T-helper 17 cell (primary cell): ENCODE measurements at regions not wholly inside any gene's neighbourhood (a gene's known extent, or its start where the extent isn't known, plus 50 kb on each side); places are given as distances from the start of the nearest gene placed in this dataset.
A peak's percentile ranks its signal among the peaks of the same experiment; 100 is the strongest.
"Not testable (repeated sequence)": the region's sequence is repeated elsewhere in the genome, so short reads cannot be mapped to it uniquely, and the experiment has no call there.

Source experiments
- ATAC-seq: fragments of 150-1000 bp; cut with Tn5 transposase; 2 replicates; pipeline ENCODE4 v1.10.0; 2021; ENCODE audit warnings: mild to moderate bottlenecking, moderate library complexity
- DNase-seq, 3 donors: peaks; one replicate each; pipeline versions ENCODE4 v3.0.0 to v3.0.0-alpha.2; 2020 to 2021
- H3K9me3 ChIP-seq: one replicate; pipeline ENCODE4 v1.7.0; 2013; ENCODE audit warnings: low read length, mild to moderate bottlenecking; ENCODE audit not compliant: control insufficient read depth, poor library complexity, severe bottlenecking
- H3K27ac Mint-ChIP-seq: one replicate; pipeline ENCODE4 v1.8.0; 2022; ENCODE audit warnings: mild to moderate bottlenecking, moderate library complexity, mixed read lengths
- H3K27me3 Mint-ChIP-seq: one replicate; pipeline ENCODE4 v1.8.0; 2022; ENCODE audit warnings: mixed read lengths
- H3K36me3 Mint-ChIP-seq: one replicate; pipeline ENCODE4 v1.8.0; 2022; ENCODE audit warnings: low read depth, mixed read lengths
- H3K4me1 Mint-ChIP-seq: one replicate; pipeline ENCODE4 v1.8.0; 2022; ENCODE audit warnings: mild to moderate bottlenecking, mixed read lengths
- H3K4me3 Mint-ChIP-seq: one replicate; pipeline ENCODE4 v1.8.0; 2022; ENCODE audit warnings: mild to moderate bottlenecking, moderate library complexity, mixed read lengths

- peak overlapping the region; percentile 67 for H3K27ac Mint-ChIP-seq
- H3K4me3 Mint-ChIP-seq, result no peak overlapping the region
- no peaks in the 10 kb centered on the region for H3K9me3 ChIP-seq
- no peak for DNase-seq
- peaks cover 15% of the 10 kb centered on the region for H3K27me3 Mint-ChIP-seq
- no peak for ATAC-seq
- no peaks in the 10 kb centered on the region for H3K36me3 Mint-ChIP-seq
- peaks cover 2% of the 10 kb centered on the region for H3K4me1 Mint-ChIP-seq
Observed at GRCh38 chr14:106346534-106347290, 820.3 kb downstream of the TMEM121 start.

- peaks cover 15% of the 10 kb centered on the region for H3K27me3 Mint-ChIP-seq
- ATAC-seq (no peak), DNase-seq (no peak)
- H3K9me3 ChIP-seq, result no peaks in the 10 kb centered on the region
- H3K4me1 Mint-ChIP-seq, result peaks cover 2% of the 10 kb centered on the region
- H3K36me3 Mint-ChIP-seq, result no peaks in the 10 kb centered on the region
- no peak overlapping the region for H3K4me3 Mint-ChIP-seq
- peak overlapping the region; percentile 67 for H3K27ac Mint-ChIP-seq
Observed at GRCh38 chr14:106347291-106347778, 821.0 kb downstream of the TMEM121 start.

GRCh38 chr14:106347890-106348755, 821.7 kb downstream of the TMEM121 start:
- H3K4me3 Mint-ChIP-seq, result no peak overlapping the region
- DNase-seq (no peak), ATAC-seq (no peak)
- peaks cover 15% of the 10 kb centered on the region for H3K27me3 Mint-ChIP-seq
- no peaks in the 10 kb centered on the region for H3K36me3 Mint-ChIP-seq
- H3K4me1 Mint-ChIP-seq, result peaks cover 2% of the 10 kb centered on the region
- no peaks in the 10 kb centered on the region for H3K9me3 ChIP-seq
- H3K27ac Mint-ChIP-seq, result no peak overlapping the region

- DNase-seq (peak in 1 of 3 donors; percentile 78), ATAC-seq (peak; percentile 72)
- not testable (repeated sequence) for H3K36me3 Mint-ChIP-seq, H3K27ac Mint-ChIP-seq, H3K4me1 Mint-ChIP-seq, H3K9me3 ChIP-seq, H3K4me3 Mint-ChIP-seq
- peaks cover 15% of the 10 kb centered on the region for H3K27me3 Mint-ChIP-seq
Observed at GRCh38 chr14:106348873-106349540, 822.6 kb downstream of the TMEM121 start.

GRCh38 chr14:106349678-106350457, 823.5 kb downstream of the TMEM121 start:
- not testable (repeated sequence) for H3K4me3 Mint-ChIP-seq, ATAC-seq, H3K9me3 ChIP-seq, DNase-seq, H3K36me3 Mint-ChIP-seq, H3K4me1 Mint-ChIP-seq, H3K27ac Mint-ChIP-seq
- H3K27me3 Mint-ChIP-seq, result peaks cover 15% of the 10 kb centered on the region

- not testable (repeated sequence) for H3K4me1 Mint-ChIP-seq, ATAC-seq, H3K36me3 Mint-ChIP-seq
Observed at GRCh38 chr14:106355007-106355791, 828.8 kb downstream of the TMEM121 start.

GRCh38 chr14:106355881-106356642, 829.7 kb downstream of the TMEM121 start:
- DNase-seq, H3K9me3 ChIP-seq, H3K4me3 Mint-ChIP-seq, H3K36me3 Mint-ChIP-seq, ATAC-seq, H3K27me3 Mint-ChIP-seq, H3K4me1 Mint-ChIP-seq, H3K27ac Mint-ChIP-seq: not testable (repeated sequence)

More at GRCh38 chr14:106355007-106355791, 828.8 kb downstream of the TMEM121 start:
- H3K27ac Mint-ChIP-seq, DNase-seq, H3K9me3 ChIP-seq, H3K27me3 Mint-ChIP-seq: not testable (repeated sequence)
- peak overlapping the region; percentile 71 for H3K4me3 Mint-ChIP-seq

GRCh38 chr14:106356643-106356930, 830.2 kb downstream of the TMEM121 start:
- not testable (repeated sequence) for H3K4me1 Mint-ChIP-seq, H3K9me3 ChIP-seq, H3K36me3 Mint-ChIP-seq, H3K4me3 Mint-ChIP-seq, DNase-seq, ATAC-seq, H3K27me3 Mint-ChIP-seq, H3K27ac Mint-ChIP-seq

- H3K27ac Mint-ChIP-seq, H3K36me3 Mint-ChIP-seq: not testable (repeated sequence)
- DNase-seq, result peak in 1 of 3 donors; percentile 15
Observed at GRCh38 chr14:106359157-106359887, 832.9 kb downstream of the TMEM121 start.

GRCh38 chr14:106365371-106365770, 839.0 kb downstream of the TMEM121 start:
- ATAC-seq, DNase-seq, H3K27ac Mint-ChIP-seq, H3K27me3 Mint-ChIP-seq, H3K36me3 Mint-ChIP-seq, H3K4me1 Mint-ChIP-seq, H3K4me3 Mint-ChIP-seq, H3K9me3 ChIP-seq: not testable (repeated sequence)

More at GRCh38 chr14:106359157-106359887, 832.9 kb downstream of the TMEM121 start:
- H3K9me3 ChIP-seq, H3K4me1 Mint-ChIP-seq, H3K27me3 Mint-ChIP-seq, H3K4me3 Mint-ChIP-seq: not testable (repeated sequence)
- peak; percentile 45 for ATAC-seq

GRCh38 chr14:106365894-106366293, 839.5 kb downstream of the TMEM121 start:
- not testable (repeated sequence) for H3K9me3 ChIP-seq, H3K4me1 Mint-ChIP-seq, H3K4me3 Mint-ChIP-seq, DNase-seq, H3K27me3 Mint-ChIP-seq, ATAC-seq, H3K36me3 Mint-ChIP-seq, H3K27ac Mint-ChIP-seq
